K562 (cell line): ENCODE measurements at regions not wholly inside any gene's neighbourhood (a gene's known extent, or its start where the extent isn't known, plus 50 kb on each side); places are given as distances from the start of the nearest gene placed in this dataset.

Experiments
- ATAC-seq: fragments of 200-7000 bp; cut with Tn5 transposase; 3 replicates; pipeline ENCODE4 v1.9.1; 2020; ENCODE audit warnings: moderate library complexity
- BruUV-seq: library from RNA; stranded (reverse); fragments of 400-500 nt; replicated peaks from 2 replicates; lab custom pipeline; 2021; lab: Mats Ljungman, UMichigan
- CTCF ChIA-PET: fragments of 300-600 bp; formaldehyde crosslinking; extraction: SDS; loops from one replicate; lab custom pipeline; 2021; ENCODE audit warnings: low intra/inter-chr PET ratio; lab: Yijun Ruan, JAX
- POLR2A ChIA-PET: fragments of 300-600, 350-650 bp; sonication (Branson Sonifier 250); formaldehyde crosslinking; extraction: SDS; loops from one replicate; lab custom pipeline; 2021; ENCODE audit warnings: antibody characterized with exemption, inconsistent platforms; lab: Yijun Ruan, JAX
- DNase-seq, 4 experiments: peaks; one replicate each; pipeline versions ENCODE4 v3.0.0 to v3.0.0-alpha.2; 2011 to 2018; ENCODE audit warnings: low spot score in 3 of 4, mixed read lengths in 3 of 4; ENCODE audit errors: extremely low read depth in 1 of 4
- FAIRE-seq: peaks from 2 replicates; lab custom pipeline; 2011; peaks lifted over from hg19 to GRCh38; lab: Jason Lieb, UNC
- H2AFZ ChIP-seq: 2 replicates; pipeline ENCODE4 v1.6.0; 2011; ENCODE audit warnings: low read depth, low read length, control low read depth, inconsistent platforms
- H3K27ac ChIP-seq: fragments of 200-600 bp; 3 replicates; pipeline ENCODE4 v1.8.0; 2011; ENCODE audit warnings: low read depth, mild to moderate bottlenecking, control low read depth, inconsistent platforms, low read length, moderate library complexity, mixed read lengths; ENCODE audit errors: extremely low read depth
- H3K27me3 ChIP-seq, 2 experiments: fragments of 300-600 bp in 1 of 2; 2 replicates in 1 of 2; 3 replicates in 1 of 2; pipeline versions ENCODE4 v1.6.0 to v1.8.0; 2011; ENCODE audit warnings: inconsistent platforms in 2 of 2, low read length in 2 of 2, mild to moderate bottlenecking in 1 of 2, mixed read lengths in 1 of 2, moderate library complexity in 1 of 2; ENCODE audit not compliant: control insufficient read depth in 2 of 2, insufficient read depth in 2 of 2
- H3K36me3 ChIP-seq: fragments of 300-600 bp; 3 replicates; pipeline ENCODE4 v1.8.0; 2011; ENCODE audit warnings: mild to moderate bottlenecking, low read length, inconsistent platforms; ENCODE audit not compliant: control insufficient read depth, insufficient read depth
- H3K4me1 ChIP-seq, 2 experiments: fragments of 200-600 bp in 1 of 2; replicated peaks in 1 of 2; 2 replicates in 1 of 2; 3 replicates in 1 of 2; pipeline versions ENCODE4 v1.5.1 to v1.8.0; 2011; ENCODE audit warnings: inconsistent platforms in 2 of 2, low read length in 2 of 2, mild to moderate bottlenecking in 1 of 2, mixed read lengths in 1 of 2, moderate library complexity in 1 of 2; ENCODE audit not compliant: control insufficient read depth in 2 of 2, insufficient read depth in 2 of 2
- H3K4me2 ChIP-seq: 2 replicates; pipeline ENCODE4 v1.6.1; 2011; ENCODE audit warnings: low read length, control low read depth, inconsistent platforms, mixed read lengths; ENCODE audit not compliant: insufficient read depth
- H3K4me3 ChIP-seq: fragments of 200-600 bp; sonication (generic), shearing (Covaris generic); 2 replicates; pipeline ENCODE4 v1.5.1; 2016; ENCODE audit warnings: control low read depth, inconsistent platforms
- H3K79me2 ChIP-seq: fragments of 200-600 bp; 3 replicates; pipeline ENCODE4 v1.8.0; 2011; ENCODE audit warnings: low read length, inconsistent platforms; ENCODE audit not compliant: control insufficient read depth, insufficient read depth
- H3K9ac ChIP-seq, 2 experiments: 2 replicates each; pipeline versions ENCODE4 v1.6.0 to v1.6.1; 2011; ENCODE audit warnings: low read depth in 2 of 2, low read length in 2 of 2, control low read depth in 1 of 2, inconsistent platforms in 1 of 2, mild to moderate bottlenecking in 1 of 2, mixed read lengths in 1 of 2; ENCODE audit not compliant: insufficient read depth in 1 of 2
- H3K9me1 ChIP-seq: one replicate; pipeline ENCODE4 v1.6.0; 2011; ENCODE audit warnings: inconsistent platforms, mild to moderate bottlenecking, low read length, moderate library complexity; ENCODE audit not compliant: control insufficient read depth, insufficient read depth
- H3K9me3 ChIP-seq: replicated peaks from 2 replicates; pipeline ENCODE4 v1.5.1; 2011; ENCODE audit warnings: low read depth, low read length, inconsistent platforms; ENCODE audit not compliant: control insufficient read depth, insufficient read depth
- H4K20me1 ChIP-seq: replicated peaks from 2 replicates; pipeline ENCODE4 v1.6.1; 2011; ENCODE audit warnings: low read length, inconsistent platforms, mixed read lengths; ENCODE audit not compliant: control insufficient read depth, insufficient read depth
- HINFP ChIP-seq: fragments of 450-650 bp; conservative IDR thresholded peaks from 2 replicates; pipeline ENCODE4 v1.6.1; 2016; ENCODE audit warnings: missing genetic modification characterization, low read depth, mild to moderate bottlenecking, control low read depth, missing compliant biosample characterization
- HOXB6 ChIP-seq: fragments of 250-450 bp; sonication (Bioruptor Pico); IDR thresholded peaks from 2 replicates; pipeline ENCODE4 v1.5.1; 2022; ENCODE audit warnings: mild to moderate bottlenecking, borderline replicate concordance
- ID3 ChIP-seq, 2 experiments: fragments of 250-450 bp in 1 of 2; fragments of 450-650 bp in 1 of 2; sonication (Bioruptor Pico) in 1 of 2; IDR thresholded peaks; 2 replicates each; pipeline versions ENCODE4 v1.6.1 to v1.8.0; 2016 to 2021; ENCODE audit warnings: mild to moderate bottlenecking in 2 of 2, moderate library complexity in 2 of 2, missing compliant biosample characterization in 1 of 2, missing genetic modification characterization in 1 of 2
- ILF3 ChIP-seq: fragments of 450-650 bp; IDR thresholded peaks from 2 replicates; pipeline ENCODE4 v1.6.1; 2018; ENCODE audit warnings: antibody characterized with exemption, mild to moderate bottlenecking, moderate library complexity, borderline replicate concordance
- MNT ChIP-seq, 2 experiments: fragments of 450-650 bp; conservative IDR thresholded peaks; 2 replicates each; pipeline ENCODE4 v1.6.1; 2017; ENCODE audit warnings: mild to moderate bottlenecking in 2 of 2, moderate library complexity in 2 of 2
- NR2C2 ChIP-seq, 2 experiments: fragments of 200-800 bp in 1 of 2; sonication (Bioruptor generic) in 1 of 2; sonication (generic) in 1 of 2; formaldehyde crosslinking in 1 of 2; IDR thresholded peaks; 2 replicates each; pipeline versions ENCODE4 v1.6.1 to v1.8.0; 2016 to 2022; ENCODE audit warnings: mild to moderate bottlenecking in 1 of 2, missing compliant biosample characterization in 1 of 2, missing genetic modification characterization in 1 of 2, missing genetic modification reagents in 1 of 2
- RFX5 ChIP-seq: IDR thresholded peaks from 2 replicates; pipeline ENCODE4 v1.6.1; 2011; ENCODE audit warnings: low read depth, mild to moderate bottlenecking, improper control_type of control experiment, low read length
- TFAM ChIP-seq: fragments of 250-450 bp; sonication (Bioruptor Pico); conservative IDR thresholded peaks from 2 replicates; pipeline ENCODE4 v1.5.0; 2021; ENCODE audit warnings: mild to moderate bottlenecking, moderate library complexity
- THRA ChIP-seq: fragments of 450-650 bp; IDR thresholded peaks from 2 replicates; pipeline ENCODE4 v1.6.1; 2017; ENCODE audit warnings: mild to moderate bottlenecking, moderate library complexity
- XRCC5 ChIP-seq: fragments of 200-400 bp; formaldehyde crosslinking; IDR thresholded peaks from 2 replicates; pipeline ENCODE4 v1.6.1; 2017; ENCODE audit warnings: low read depth, mild to moderate bottlenecking, low read length
- ZNF124 ChIP-seq: sonication (generic); formaldehyde crosslinking; IDR thresholded peaks from 2 replicates; pipeline ENCODE4 v1.8.1; 2022; ENCODE audit warnings: missing genetic modification reagents
- ZNF512 ChIP-seq: IDR thresholded peaks from 2 replicates; pipeline ENCODE4 v1.6.1; 2016; ENCODE audit warnings: missing genetic modification characterization, missing compliant biosample characterization
- WGBS: fragments of 100-300 bp; shearing (Covaris generic); methylation state at CpG from one replicate; pipeline ENCODE4 v1.1.6; 2016; ENCODE audit warnings: low coverage, mixed read lengths; ENCODE audit not compliant: insufficient coverage; ENCODE audit errors: missing lambda C conversion rate; 5-methylcytosine and 5-hydroxymethylcytosine counted together
- in situ Hi-C: fragments of 300-500 bp; cut with MboI; formaldehyde crosslinking; loops from 4 replicates; pipeline ENCODE4 v1.15.0; 2018; ENCODE audit warnings: inconsistent platforms, mixed read lengths
- intact Hi-C: fragments of 100-400 bp; cut with micrococcal nuclease; formaldehyde crosslinking; loops from 2 replicates; pipeline ENCODE4 v1.14.2; 2022
- TF ChIP-seq, protein P1 (sequence below): fragments of 450-650 bp; formaldehyde crosslinking; IDR thresholded peaks from 2 replicates; pipeline ENCODE4 v1.4.0; 2022; ENCODE audit warnings: missing genetic modification characterization

DNA sequence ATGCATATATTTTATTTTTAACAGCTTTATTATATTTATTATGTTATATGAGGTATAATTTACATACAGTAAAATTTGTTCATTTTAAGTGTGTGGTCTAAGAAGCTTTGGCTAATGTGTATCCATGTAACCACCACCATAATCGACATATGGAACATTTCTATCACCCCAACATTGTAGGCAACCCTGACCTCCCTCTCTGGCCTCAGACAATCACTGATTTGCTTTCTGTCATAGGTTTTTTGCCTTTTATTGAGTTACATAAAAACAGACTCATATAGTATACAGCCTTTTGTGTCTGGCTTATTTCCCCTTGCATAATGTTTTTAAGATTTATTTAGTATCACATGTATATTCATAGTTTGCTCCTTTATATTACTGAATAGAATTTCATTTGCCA is 90.7 kb upstream of the KL start:
- H3K27me3 ChIP-seq, result no peaks in the 10 kb centered on the region
- H3K79me2 ChIP-seq, result no peaks in the 10 kb centered on the region
- H3K27ac ChIP-seq, result no peak overlapping the region
- in situ Hi-C loops (no loop called here), intact Hi-C loops (no loop called here)
- no peak for FAIRE-seq
- H4K20me1 ChIP-seq, result no peaks in the 10 kb centered on the region
- BruUV-seq, result no TSS peak
- CTCF ChIA-PET, result no interaction called here
- H3K36me3 ChIP-seq, result no peaks in the 10 kb centered on the region
- DNase-seq, result no peak
- no peak overlapping the region for H2AFZ ChIP-seq
- H3K9me3 ChIP-seq, result no peaks in the 10 kb centered on the region
- H3K4me1 ChIP-seq, result no peaks in the 10 kb centered on the region
- no peak overlapping the region for H3K9ac ChIP-seq
- POLR2A ChIA-PET, result no interaction called here
- 8% methylated on average over 1 of the region's 1 CpG for WGBS
- ATAC-seq, result no peak
- H3K4me2 ChIP-seq, result no peak overlapping the region
- H3K9me1 ChIP-seq, result no peaks in the 10 kb centered on the region
- H3K4me3 ChIP-seq, result no peak overlapping the region
- TF ChIP-seq XRCC5, result no peak
- TF ChIP-seq, protein P1, sequence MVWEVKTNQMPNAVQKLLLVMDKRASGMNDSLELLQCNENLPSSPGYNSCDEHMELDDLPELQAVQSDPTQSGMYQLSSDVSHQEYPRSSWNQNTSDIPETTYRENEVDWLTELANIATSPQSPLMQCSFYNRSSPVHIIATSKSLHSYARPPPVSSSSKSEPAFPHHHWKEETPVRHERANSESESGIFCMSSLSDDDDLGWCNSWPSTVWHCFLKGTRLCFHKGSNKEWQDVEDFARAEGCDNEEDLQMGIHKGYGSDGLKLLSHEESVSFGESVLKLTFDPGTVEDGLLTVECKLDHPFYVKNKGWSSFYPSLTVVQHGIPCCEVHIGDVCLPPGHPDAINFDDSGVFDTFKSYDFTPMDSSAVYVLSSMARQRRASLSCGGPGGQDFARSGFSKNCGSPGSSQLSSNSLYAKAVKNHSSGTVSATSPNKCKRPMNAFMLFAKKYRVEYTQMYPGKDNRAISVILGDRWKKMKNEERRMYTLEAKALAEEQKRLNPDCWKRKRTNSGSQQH, result no peak
- no peak for TF ChIP-seq THRA
- TF ChIP-seq NR2C2 (CRISPR knock-in tag; IDR thresholded peaks at IDR 0.05), result no peak
- no peak for TF ChIP-seq NR2C2 (tag; IDR thresholded peaks at IDR 0.05)
- TF ChIP-seq ZNF512 (tag), result no peak
- TF ChIP-seq TFAM, result no peak
- no peak for TF ChIP-seq ID3 (CRISPR knock-in tag; IDR thresholded peaks at IDR 0.05)
- no peak for TF ChIP-seq ID3 (tag; IDR thresholded peaks at IDR 0.05)
- TF ChIP-seq ILF3, result no peak
- TF ChIP-seq MNT (conservative IDR thresholded peaks at IDR 0.05), result no peak
- TF ChIP-seq ZNF124, result no peak
- no peak for TF ChIP-seq HOXB6 (CRISPR knock-in tag)
- TF ChIP-seq RFX5, result no peak
- no peak for TF ChIP-seq HINFP (tag)
